ENCODE measurements at regions not wholly inside any gene's neighbourhood (a gene's known extent, or its start where the extent isn't known, plus 50 kb on each side); places are given as distances from the start of the nearest gene placed in this dataset.

- no peak for TF ChIP-seq POLR2A (IDR thresholded peaks at IDR 0.05)
- no peak for TF ChIP-seq CTCF (IDR thresholded peaks at IDR 0.05)
Measured at GRCh38 chr4:66681962-66682361, 863.3 kb downstream of the CENPC start.
